ENCODE measurements at regions not wholly inside any gene's neighbourhood (a gene's known extent, or its start where the extent isn't known, plus 50 kb on each side); places are given as distances from the start of the nearest gene placed in this dataset.

DNA sequence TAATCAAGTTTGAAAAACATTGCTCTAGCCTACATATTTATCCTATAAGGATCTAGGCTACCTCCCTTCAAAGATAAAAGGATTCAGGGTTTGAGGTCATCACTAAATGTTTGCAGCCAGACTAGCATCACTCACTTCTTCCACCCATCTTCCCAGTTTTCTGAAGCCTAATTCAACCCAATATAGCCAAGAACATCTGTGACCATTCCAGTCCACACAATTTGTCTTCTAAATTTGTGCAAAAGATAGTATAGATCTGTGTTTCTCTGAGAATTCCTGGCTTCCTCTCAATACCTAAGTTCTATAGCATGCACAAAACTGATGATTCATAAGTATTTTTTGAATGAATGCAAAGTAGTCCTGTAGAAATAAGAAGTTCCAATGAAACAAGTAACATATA, 103.0 kb upstream of the CDK1 start:
- TF ChIP-seq EZH2 (IDR thresholded peaks at IDR 0.05; ENCODE audit: borderline replicate concordance, low read depth, low read length, poor library complexity, severe bottlenecking) = no peak
- TF ChIP-seq, protein P1, sequence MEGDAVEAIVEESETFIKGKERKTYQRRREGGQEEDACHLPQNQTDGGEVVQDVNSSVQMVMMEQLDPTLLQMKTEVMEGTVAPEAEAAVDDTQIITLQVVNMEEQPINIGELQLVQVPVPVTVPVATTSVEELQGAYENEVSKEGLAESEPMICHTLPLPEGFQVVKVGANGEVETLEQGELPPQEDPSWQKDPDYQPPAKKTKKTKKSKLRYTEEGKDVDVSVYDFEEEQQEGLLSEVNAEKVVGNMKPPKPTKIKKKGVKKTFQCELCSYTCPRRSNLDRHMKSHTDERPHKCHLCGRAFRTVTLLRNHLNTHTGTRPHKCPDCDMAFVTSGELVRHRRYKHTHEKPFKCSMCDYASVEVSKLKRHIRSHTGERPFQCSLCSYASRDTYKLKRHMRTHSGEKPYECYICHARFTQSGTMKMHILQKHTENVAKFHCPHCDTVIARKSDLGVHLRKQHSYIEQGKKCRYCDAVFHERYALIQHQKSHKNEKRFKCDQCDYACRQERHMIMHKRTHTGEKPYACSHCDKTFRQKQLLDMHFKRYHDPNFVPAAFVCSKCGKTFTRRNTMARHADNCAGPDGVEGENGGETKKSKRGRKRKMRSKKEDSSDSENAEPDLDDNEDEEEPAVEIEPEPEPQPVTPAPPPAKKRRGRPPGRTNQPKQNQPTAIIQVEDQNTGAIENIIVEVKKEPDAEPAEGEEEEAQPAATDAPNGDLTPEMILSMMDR (conservative IDR thresholded peaks at IDR 0.05; ENCODE audit: low read depth, low read length) = no peak

All from A673 (cell line).